WTC11 (cell line): ENCODE measurements at regions not wholly inside any gene's neighbourhood (a gene's known extent, or its start where the extent isn't known, plus 50 kb on each side); places are given as distances from the start of the nearest gene placed in this dataset.

Source experiments
- AFF4 ChIP-seq: sonication (generic); formaldehyde crosslinking; IDR thresholded peaks from 2 replicates; pipeline ENCODE4 v1.8.1; 2023; ENCODE audit warnings: mild to moderate bottlenecking, missing genetic modification reagents, borderline replicate concordance
- ATF3 ChIP-seq: sonication (generic); formaldehyde crosslinking; conservative IDR thresholded peaks from 2 replicates; pipeline ENCODE4 v1.8.1; 2022; ENCODE audit warnings: mild to moderate bottlenecking, missing genetic modification reagents
- CTCF ChIP-seq: fragments of 200-600 bp; IDR thresholded peaks from 2 replicates; pipeline ENCODE4 v1.8.0; 2022; ENCODE audit warnings: antibody characterized with exemption
- E2F4 ChIP-seq: sonication (generic); formaldehyde crosslinking; IDR thresholded peaks from 2 replicates; pipeline ENCODE4 v1.8.1; 2022; ENCODE audit warnings: low read depth, mild to moderate bottlenecking, moderate library complexity, missing genetic modification reagents, borderline replicate concordance
- FOXP1 ChIP-seq: sonication (generic); formaldehyde crosslinking; IDR thresholded peaks from 2 replicates; pipeline ENCODE4 v1.8.0; 2022; ENCODE audit warnings: missing genetic modification reagents, mild to moderate bottlenecking, moderate library complexity, borderline replicate concordance
- GTF2I ChIP-seq: fragments of 250-450 bp; sonication (Bioruptor Pico); conservative IDR thresholded peaks from 2 replicates; pipeline ENCODE4 v1.4.0; 2021; ENCODE audit warnings: mild to moderate bottlenecking
- NR3C1 ChIP-seq: sonication (generic); formaldehyde crosslinking; conservative IDR thresholded peaks from 2 replicates; pipeline ENCODE4 v1.8.1; 2023; ENCODE audit warnings: low read depth, mild to moderate bottlenecking, missing genetic modification reagents
- RELA ChIP-seq: sonication (generic); formaldehyde crosslinking; IDR thresholded peaks from 2 replicates; pipeline ENCODE4 v1.8.1; 2022; ENCODE audit warnings: missing genetic modification reagents, mild to moderate bottlenecking, borderline replicate concordance
- ZNF232 ChIP-seq: sonication (generic); formaldehyde crosslinking; IDR thresholded peaks from 2 replicates; pipeline ENCODE4 v1.8.0; 2022; ENCODE audit warnings: mild to moderate bottlenecking, missing genetic modification reagents
- ZNF671 ChIP-seq: fragments of 250-450 bp; sonication (Bioruptor Pico); IDR thresholded peaks from 2 replicates; pipeline ENCODE4 v1.8.0; 2021; ENCODE audit warnings: mild to moderate bottlenecking

- TF ChIP-seq ATF3 (CRISPR knock-in tag) (no peak), CTCF (no peak), FOXP1 (CRISPR knock-in tag) (no peak), GTF2I (no peak), ZNF232 (no peak), NR3C1 (CRISPR knock-in tag) (no peak), RELA (CRISPR knock-in tag) (no peak), ZNF671 (CRISPR knock-in tag) (no peak), AFF4 (CRISPR knock-in tag) (no peak), E2F4 (CRISPR knock-in tag) (no peak)
These were observed 925.5 kb upstream of the EPHA7 start for GRCh38 chr6:94344866-94345265.
